Lung microvascular endothelial cell (primary cell): ENCODE measurements at regions not wholly inside any gene's neighbourhood (a gene's known extent, or its start where the extent isn't known, plus 50 kb on each side); places are given as distances from the start of the nearest gene placed in this dataset.

ENCODE experiments used
- DNase-seq, 2 donors: peaks; one replicate each; pipeline versions ENCODE4 v3.0.0 to v3.0.0-alpha.2; 2010; ENCODE audit warnings: low read depth in 2 of 2

GRCh38 chr18:29251681-29252080 is 1074.8 kb upstream of the CDH2 start:
- no peak for DNase-seq

GRCh38 chr18:29250843-29251242 is 1073.9 kb upstream of the CDH2 start:
- no peak for DNase-seq

- DNase-seq, result no peak
These were observed 1073.3 kb upstream of the CDH2 start for GRCh38 chr18:29250259-29250658.

- no peak for DNase-seq
These were observed 1071.9 kb upstream of the CDH2 start for GRCh38 chr18:29248805-29249204.

GRCh38 chr18:29241199-29241598 is 1064.3 kb upstream of the CDH2 start:
- no peak for DNase-seq

GRCh38 chr18:29234751-29235150 is 1057.8 kb upstream of the CDH2 start:
- DNase-seq, result no peak

- DNase-seq, result no peak
These were observed 1049.3 kb upstream of the CDH2 start for GRCh38 chr18:29226213-29226612.

GRCh38 chr18:29225351-29225750 is 1048.4 kb upstream of the CDH2 start:
- no peak for DNase-seq

GRCh38 chr18:29218091-29218490 is 1041.2 kb upstream of the CDH2 start:
- no peak for DNase-seq

- no peak for DNase-seq
These were observed 1040.4 kb upstream of the CDH2 start for GRCh38 chr18:29217124-29217915.

GRCh38 chr18:29198834-29199233 is 1021.9 kb upstream of the CDH2 start:
- no peak for DNase-seq

GRCh38 chr18:29196307-29196706 is 1019.4 kb upstream of the CDH2 start:
- no peak for DNase-seq

- peak; percentile 25 to 39 for DNase-seq
These were observed 1014.3 kb upstream of the CDH2 start for GRCh38 chr18:29191263-29191662.

- DNase-seq, result no peak
These were observed 1011.8 kb upstream of the CDH2 start for GRCh38 chr18:29188760-29189159.

- no peak for DNase-seq
These were observed 1008.9 kb upstream of the CDH2 start for GRCh38 chr18:29185801-29186200.

GRCh38 chr18:29184654-29185053 is 1007.7 kb upstream of the CDH2 start:
- DNase-seq, result no peak

GRCh38 chr18:29181151-29181901 is 1004.4 kb upstream of the CDH2 start:
- DNase-seq, result peak in 1 of 2 donors; percentile 79

GRCh38 chr18:29176681-29177080 is 999.8 kb upstream of the CDH2 start:
- no peak for DNase-seq

- DNase-seq, result no peak
These were observed 998.0 kb upstream of the CDH2 start for GRCh38 chr18:29174891-29175290.

GRCh38 chr18:29172756-29173067 is 995.8 kb upstream of the CDH2 start:
- DNase-seq, result no peak

GRCh38 chr18:29171892-29172755 is 995.2 kb upstream of the CDH2 start:
- DNase-seq, result no peak

- no peak for DNase-seq
These were observed 992.7 kb upstream of the CDH2 start for GRCh38 chr18:29169599-29169998.
